Right renal cortex interstitium (tissue), 3 donors: ENCODE measurements at regions not wholly inside any gene's neighbourhood (a gene's known extent, or its start where the extent isn't known, plus 50 kb on each side); places are given as distances from the start of the nearest gene placed in this dataset.

Experiments
- DNase-seq, 3 donors: peaks; one replicate each; pipeline ENCODE4 v3.0.0-alpha.2; 2013; ENCODE audit warnings: low read depth in 3 of 3, low spot score in 2 of 3

DNA sequence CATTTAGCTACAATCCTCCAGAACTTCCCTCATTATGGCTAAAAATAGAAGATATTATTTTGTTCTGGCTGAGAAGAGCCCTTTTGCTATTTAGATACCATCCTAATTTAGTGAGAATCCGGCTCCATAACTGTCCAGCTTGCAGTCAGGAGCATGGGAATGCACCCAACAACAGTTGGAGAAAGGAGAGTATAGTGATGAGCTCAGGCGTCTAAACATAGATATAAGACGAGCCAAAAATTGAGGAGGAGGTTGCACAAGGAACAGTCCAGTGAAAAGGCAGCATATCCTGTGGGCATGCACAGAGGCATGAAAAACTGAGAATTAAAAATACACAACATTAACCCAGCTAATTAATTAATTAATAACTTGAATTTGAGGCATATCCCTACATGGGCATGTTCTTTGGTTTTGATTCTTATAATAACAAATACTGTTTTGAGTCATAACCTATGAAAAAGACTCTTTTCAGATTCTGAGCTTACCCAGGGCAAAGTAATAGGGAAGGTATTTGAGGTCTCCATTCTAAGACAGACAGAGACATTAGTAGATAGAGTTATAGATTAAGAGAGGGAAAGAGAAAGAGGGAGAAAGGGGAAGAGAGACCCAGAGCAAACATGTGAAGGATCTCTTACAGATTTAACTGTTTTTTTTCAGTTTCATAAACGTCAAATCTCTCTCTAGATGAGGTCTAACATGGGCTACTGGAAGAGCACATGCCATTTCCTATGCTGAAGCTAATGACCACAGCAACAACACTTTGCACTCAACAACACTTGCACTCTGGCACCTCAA, 311.2 kb downstream of the OSR1 start:
- no peak for DNase-seq

DNA sequence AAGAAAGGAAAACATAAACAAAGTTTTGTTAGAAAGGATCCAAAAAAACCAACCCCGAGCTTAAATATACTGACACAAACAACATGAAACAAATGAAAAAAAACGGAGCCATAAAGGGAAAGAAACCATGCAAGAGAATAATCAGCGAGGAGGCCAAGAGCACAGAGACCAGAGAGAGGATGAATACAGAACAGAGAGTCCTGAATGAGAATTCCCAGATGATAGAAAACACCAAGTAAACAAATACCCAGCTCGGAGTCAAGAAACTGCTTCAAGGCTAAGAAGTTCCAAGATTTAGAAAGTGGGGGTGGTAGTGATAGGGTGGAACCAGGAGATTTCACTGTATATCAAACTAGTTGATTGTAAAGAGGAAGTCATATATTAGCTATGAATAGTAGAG, 313.3 kb downstream of the OSR1 start:
- no peak for DNase-seq

DNA sequence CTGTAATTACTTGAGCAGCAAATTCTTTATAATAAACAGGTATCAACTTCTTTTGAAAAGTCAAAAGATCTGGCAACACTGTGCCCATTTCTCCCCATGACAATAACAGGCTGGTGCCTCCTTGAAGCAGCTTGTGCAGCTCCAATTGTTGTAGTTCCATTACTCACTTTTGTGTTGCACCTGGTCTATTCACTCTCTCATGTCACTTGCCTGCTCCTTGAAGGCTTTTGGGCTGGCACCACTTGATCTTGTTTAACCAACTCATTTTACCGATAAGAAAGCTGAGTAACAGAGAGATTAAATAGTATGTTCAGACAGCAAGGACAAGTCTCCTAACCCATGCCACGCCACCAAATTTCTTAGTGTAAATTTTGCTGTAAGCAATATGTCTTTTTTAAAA, 314.5 kb downstream of the OSR1 start:
- DNase-seq = no peak

DNA sequence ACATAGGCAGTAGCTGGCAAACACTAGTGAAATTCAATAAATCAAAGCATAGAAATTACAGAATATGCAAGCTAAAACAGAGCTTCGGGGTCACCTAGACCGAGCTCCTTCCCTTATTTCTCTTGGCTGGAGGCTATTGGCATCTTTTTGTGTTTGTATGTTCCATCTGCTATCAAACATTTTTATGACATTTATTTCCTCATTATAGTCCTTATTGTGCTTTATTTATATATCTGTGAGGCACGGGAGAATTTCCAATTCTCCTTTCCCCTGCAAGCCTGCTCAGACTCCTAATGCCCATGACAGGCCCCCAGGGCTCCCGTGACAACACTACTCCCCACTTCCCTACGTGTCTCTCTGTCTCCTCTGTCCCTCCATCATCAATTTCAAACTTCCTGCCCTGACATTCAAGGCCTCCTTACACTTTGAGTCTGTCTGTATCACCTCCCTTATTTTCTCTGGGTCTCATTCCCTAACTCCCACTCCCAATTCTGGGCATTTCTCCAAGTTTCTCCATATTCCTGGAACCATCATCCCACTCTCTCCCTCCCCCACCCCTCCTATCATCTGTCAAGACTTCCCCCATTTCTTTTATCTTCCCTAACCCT, 316.9 kb downstream of the OSR1 start:
- DNase-seq = no peak

DNA sequence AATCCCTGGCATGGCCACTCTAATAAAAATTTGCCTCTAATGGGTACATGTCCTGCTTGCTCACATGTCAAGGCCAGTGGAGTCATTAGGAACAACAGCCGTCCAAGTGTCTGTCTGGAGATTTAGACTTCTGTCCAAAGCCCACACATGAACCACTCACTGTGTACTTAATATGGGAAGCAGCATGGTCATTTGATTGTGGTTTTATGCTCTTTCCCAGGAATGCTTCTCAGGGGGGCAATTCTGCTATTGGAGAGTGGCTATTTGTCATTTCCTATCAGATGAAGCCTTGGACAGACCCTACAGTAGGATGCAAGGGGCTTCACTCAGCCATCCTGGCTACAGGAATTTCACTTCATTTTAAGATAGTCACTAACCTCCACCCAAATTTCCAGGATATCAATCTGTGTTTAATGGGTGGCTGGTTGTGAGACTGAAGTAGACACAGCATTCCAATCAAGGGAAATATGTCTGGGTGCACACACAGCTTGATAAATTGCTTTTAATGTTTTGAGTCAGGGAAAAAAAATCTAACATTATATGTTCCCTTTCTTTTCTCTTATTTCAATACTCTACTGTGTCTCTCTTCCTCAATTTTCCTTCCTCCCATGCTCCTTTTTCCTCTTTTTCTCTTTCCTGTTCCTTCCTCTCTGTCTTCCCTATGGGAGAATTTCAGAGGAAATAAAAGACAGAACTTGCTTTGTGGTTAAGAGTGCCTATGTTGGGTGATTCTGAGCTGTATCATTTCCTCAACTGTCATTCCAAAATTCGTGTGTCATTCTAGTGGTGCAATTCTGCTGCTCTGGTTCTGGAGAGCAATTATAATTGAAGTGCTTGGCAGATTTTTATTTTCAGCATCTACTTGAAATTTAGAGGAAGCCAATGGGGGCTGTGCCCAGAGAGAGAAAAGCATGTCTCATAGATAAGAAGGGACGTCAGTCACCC, 320.1 kb downstream of the OSR1 start:
- DNase-seq = no peak

DNA sequence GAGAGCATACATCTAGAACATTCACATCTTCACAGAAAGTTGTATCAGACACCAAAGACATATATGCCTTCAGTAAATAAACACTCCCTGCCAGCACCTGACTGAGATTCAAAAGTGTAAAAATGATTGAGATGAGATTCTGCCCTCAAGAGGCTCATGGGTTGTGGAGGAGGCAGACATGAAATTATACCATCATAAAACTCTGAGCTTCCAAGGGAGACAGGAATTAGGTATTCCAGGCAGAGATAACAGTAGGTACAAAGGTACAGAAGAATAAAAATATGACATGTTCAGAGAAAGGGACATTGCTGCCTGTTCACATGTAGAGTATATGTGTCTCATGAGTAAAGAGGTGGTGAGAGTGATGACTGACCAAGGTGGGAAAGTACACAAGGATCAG, 322.3 kb downstream of the OSR1 start:
- DNase-seq = no peak

DNA sequence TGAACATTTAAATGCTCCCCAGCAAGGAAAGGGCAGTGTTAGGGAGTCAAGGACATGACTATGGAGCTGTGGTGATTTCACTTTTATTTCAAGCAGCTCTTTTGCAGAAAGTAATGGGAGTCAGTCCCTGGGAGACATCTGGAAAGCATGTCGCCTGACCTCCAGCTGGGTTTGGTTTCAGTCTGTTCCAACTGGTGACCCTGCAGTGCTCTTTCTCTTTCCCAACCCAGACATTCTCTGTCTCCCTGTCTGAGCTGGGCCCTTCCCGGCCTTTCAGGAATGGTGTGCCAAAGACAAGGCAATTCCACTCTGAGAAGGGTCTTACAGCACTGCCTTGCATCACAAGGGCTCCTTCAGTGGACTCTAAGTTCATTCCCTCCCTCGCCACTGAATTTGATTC, 323.2 kb downstream of the OSR1 start:
- DNase-seq = no peak

DNA sequence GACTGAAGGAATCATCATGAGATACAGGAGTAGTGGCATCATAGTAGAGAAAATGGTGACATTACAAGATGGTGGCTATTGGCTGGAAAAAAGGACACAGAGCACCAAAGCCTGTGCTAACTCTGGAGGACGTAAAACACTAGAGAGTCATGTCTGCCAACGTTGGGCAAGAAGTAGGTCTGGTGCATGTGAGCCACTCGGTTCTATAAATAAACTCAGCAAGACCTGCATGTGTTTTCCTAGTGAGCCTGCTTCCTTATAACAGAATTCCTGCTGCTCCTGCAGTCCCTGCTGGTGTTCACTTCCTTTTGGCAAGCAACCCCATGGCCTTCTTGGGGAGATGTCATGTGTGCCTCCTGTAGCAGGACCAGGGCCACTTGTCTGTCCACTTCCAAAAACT, 325.2 kb downstream of the OSR1 start:
- no peak for DNase-seq

DNA sequence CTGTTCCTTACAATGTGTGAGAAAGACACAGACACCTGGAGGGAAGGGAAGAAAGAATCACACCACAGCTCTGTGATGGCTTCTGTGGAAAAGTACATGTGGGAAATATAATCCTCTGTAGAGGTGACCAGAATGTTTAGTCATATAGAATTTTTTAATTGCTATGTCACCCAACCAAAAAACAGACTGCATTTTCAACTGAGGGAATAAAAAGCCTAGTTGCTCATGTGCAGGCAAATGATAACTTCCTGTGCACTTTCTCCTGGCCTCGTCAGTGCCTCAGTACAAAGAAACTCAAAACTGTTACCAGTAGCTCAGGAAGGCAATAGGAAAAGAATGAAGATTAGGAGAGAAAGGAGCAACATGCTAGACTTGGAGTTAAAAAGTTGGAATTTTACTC, 326.8 kb downstream of the OSR1 start:
- no peak for DNase-seq

DNA sequence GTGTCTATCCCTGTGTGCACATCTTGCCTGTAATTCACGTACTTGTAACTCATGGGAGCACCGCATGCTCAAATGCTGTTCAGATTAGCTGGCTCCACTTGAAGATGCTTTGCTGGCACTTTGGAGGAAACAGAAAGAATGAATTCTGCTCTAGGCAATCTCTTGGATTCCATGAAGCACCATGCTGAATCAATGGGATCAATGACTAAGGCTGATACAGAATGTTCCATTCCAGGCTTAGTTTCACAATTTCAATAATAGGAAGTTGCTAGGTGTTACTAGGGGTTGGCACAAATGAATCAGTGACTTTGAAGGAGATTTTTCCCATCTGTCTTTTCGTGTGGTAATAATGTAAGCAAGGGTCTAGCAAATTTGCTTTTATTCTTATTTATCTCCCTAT, 328.8 kb downstream of the OSR1 start:
- no peak for DNase-seq

DNA sequence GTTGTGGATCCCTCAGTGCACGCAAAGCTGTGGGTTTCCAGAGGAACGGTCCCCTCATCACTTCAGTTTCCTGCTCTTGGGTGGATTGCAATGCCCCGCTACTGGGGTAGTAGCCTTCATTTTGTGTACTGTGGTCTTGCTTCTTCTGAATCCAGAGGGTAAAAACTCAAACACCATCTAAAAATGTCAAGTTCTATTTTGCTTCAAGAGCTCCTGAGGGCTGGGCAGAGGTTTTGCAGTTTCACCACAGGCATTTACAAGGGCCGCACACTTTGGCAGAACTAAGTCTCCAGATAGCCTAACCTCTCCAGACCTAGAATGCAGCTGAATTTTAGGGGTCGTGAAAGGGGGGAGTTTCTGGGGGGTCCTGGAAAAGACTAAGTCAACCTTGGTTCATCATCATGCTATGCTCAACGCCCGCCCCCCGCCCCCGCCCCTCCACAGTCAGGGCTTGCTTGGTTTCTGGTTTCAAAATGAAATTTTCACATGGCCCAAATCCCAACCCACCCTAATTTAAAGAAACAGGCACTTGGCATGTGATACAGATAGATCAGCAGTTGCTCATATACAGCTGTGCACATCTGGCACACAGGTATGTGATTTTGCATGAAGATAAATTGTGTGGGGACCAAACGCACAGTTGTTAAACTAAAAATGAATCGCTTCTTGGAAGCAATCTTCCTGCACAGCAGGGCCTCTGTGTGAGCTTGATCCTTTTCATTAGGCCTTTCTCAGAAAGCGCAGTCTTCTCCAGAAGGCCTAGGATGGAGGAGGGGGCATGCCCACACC, 329.6 kb downstream of the OSR1 start:
- no peak for DNase-seq

DNA sequence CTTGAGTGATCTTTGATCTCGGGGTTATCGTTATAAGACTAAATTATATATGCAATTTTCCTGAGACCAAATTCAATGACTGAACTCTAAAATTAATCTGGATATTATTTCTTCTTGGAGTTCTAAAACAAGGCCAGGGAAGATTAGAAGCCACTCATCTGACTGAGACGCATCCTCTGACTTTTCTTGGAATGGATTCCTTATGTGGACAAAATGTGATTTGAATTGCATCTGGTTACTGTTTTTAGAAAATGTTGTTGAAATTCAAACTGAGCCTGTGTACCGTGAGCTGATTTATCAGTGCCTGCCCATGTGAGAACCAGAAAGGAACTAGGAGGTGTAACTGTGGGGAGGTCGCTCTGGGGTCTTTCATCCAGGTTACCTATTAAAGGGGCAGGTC, 330.8 kb downstream of the OSR1 start:
- no peak for DNase-seq

DNA sequence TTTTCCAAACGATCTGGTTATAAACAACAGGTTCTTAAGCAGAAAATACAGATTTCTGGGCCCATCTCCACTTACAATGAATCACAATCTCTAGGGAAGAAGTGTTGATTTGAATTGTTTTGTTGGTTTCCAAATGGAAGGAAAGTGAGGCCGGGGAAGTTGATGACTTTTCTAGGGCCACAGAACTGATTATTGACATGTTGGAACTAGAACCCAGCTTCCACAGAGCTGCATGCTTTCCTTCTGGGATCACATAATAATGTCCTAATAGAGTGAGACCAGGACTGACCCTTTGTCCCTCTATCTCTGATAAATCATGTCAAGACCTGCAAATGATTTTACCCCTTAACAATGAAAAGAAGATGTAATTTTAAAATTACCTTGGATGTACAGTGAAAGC, 332.2 kb downstream of the OSR1 start:
- DNase-seq = no peak

DNA sequence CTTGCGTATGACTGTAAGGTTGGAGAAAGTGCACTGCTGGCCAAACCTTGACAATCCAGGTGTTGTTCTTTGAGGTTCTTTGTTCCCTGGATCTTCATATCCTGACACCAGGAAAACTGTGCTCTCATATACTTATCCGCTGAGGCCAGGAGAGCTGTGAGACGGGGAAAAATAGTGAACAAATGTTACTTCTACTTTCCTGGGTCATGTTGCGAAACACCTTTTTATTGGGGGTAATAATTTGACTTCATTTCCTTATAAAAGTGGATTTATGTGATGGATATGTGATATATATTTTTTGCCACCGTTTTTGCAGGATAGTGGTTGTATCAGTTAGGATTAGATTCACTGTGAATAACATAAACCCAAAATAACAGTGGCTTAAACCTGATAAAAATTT, 336.1 kb downstream of the OSR1 start:
- DNase-seq = no peak

DNA sequence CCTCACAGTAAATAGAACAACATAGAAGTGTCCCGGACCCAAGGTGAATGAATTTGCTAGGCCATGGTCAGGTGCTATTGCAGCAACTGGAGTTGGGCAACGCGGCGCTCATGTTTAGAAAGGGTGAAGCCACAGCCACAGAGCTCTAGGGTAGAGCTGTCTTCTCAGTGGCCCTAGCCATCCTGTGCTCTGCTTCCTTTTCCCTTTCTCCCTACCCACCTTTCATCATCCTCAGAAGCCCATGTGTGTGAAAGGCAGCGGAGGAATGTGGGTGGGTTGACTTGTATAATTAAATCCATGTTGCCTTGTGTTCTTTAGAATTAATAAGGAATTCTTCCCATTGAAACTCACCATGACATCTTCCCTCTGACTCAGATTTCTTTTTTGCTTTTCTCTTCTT, 336.7 kb downstream of the OSR1 start:
- DNase-seq = no peak

DNA sequence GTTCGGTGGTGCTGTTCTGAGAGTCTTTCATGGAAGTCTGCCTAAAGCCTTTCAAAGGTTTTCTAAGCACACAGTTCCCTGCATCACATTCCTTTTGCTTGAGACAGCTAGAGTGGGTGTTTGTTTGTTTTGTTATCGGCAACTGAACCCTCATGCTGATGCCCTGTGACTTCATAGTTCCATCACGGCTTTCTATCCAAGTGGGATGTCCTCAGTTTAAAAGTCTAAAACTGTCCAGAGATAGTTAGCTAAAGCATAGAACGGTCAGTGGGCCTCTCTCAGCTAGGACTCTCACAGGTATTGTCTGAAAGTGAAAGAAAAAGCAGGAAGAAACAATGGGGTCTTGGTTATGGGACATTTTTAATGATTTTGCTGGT, 337.3 kb downstream of the OSR1 start:
- no peak for DNase-seq

DNA sequence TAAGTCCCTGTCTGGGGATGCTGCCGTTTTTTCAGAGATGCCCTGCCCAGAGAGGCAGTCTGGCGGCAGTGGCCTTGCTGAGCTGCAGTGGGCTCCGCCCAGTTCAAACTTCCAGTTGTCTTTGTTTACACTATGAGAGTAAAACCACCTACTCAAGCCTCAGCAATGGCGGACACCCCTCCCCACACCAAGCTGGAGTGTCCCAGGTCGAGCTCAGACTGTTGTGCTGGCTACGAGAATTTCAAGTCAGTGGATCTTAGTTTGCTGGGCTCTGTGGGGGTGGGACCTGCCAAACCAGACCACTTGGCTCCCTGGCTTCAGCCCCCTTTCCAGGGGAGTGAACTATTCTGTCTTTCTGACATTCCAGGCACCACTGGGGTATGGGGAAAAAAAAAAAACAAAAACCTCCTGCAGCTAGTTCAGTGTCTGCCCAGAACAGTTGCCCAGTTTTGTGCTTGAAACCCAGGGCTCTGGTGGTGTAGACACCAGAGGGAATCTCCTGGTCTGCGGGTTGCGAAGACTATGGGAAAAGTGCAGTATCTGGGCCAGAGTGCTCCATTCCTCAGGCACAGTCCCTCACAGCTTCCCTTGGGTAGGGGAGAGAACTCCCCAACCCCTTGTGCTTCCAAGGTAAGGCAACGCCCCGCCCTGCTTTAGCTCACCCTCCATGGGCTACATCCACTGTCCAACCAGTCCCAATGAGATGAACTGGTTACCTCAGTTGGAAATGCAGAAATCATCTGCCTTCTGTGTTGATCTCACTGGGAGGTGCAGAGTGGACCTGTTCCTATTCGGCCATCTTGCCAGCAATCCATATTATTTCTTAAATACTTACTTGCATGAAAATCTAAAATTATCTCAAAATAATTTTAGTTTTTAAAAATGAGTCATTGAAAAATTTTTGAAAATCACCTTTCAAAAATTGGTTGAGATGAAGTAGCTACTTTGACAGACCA, 338.0 kb downstream of the OSR1 start:
- DNase-seq = no peak

DNA sequence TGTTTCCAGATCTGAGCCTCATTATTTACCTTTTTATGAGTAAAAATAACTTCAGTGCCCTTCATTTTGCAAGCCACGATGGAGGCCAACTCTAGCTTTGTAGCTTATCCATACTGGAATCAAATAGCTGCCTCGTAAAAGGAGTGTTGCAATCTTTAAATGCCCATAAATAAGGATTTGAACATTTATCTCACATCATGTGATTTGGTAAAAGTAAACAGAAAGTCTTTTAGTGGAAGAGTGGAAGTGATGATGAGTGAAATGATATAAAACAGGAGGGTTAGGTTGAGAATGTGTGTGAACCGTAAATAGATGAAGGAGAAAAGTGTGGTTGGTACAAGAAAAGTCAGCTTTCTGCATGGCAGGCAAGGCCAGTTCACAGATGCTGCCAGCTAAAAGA, 348.9 kb downstream of the OSR1 start:
- no peak for DNase-seq

DNA sequence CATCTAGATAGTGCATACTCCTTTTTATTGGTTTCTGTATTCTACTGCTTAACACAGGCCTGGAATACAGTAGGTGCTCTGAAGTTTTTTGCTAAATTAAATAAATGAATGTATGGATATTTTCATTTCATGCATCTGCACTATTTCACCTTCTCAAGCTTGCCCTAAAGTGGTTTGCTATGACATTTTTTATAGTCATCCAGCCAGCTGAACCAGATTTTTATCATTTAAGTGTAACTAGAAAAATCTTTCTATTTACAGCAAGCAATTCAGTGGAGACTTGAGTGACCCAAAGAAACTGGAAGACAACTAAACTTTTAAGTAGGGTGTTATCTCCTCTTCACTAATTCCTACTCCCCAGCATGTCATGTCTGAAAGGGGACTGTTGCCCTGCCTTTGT, 354.9 kb downstream of the OSR1 start:
- no peak for DNase-seq

DNA sequence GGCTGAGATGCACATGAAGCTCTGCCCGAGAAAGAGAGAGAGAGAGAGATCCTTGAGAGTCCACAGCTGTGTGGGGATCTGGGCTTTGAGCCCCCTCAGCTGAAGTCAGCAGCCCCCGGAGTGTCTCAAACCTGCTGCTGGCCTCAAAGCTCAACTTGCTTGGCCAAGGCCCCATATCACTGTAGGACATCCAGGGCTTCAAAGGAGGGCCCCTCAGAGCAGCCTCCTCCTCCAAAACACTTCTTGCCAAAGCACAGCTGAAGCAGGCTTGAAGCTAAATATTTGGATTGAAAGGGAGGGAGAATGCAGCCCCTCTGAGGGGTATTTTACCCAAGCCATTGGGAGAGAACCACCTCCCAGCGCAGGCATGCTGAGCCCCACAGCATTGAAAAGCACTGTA, 357.6 kb downstream of the OSR1 start:
- DNase-seq = no peak
